Endothelial cell of umbilical vein (primary cell): ENCODE measurements at regions not wholly inside any gene's neighbourhood (a gene's known extent, or its start where the extent isn't known, plus 50 kb on each side); places are given as distances from the start of the nearest gene placed in this dataset.

Experiments
- BruUV-seq: library from RNA; stranded (reverse); fragments of 400-500 nt; replicated peaks from 2 replicates; lab custom pipeline; 2021; lab: Mats Ljungman, UMichigan
- CTCF ChIA-PET: fragments of 300-600, 350-600 bp; sonication (Branson Sonifier 250); formaldehyde crosslinking; loops from one replicate; lab custom pipeline; 2021; ENCODE audit warnings: antibody characterized with exemption, inconsistent platforms; lab: Charles Lee
- POLR2A ChIA-PET: fragments of 300-600, 350-600 bp; sonication (Branson Sonifier 250); formaldehyde crosslinking; loops from one replicate; lab custom pipeline; 2021; ENCODE audit warnings: antibody characterized with exemption, inconsistent platforms; lab: Charles Lee
- DNase-seq: peaks from one replicate; pipeline ENCODE4 v3.0.0-alpha.2; 2011; ENCODE audit warnings: low read depth, low spot score
- FAIRE-seq: peaks from 2 replicates; lab custom pipeline; 2011; peaks lifted over from hg19 to GRCh38; lab: Jason Lieb, UNC
- H2AFZ ChIP-seq: 2 replicates; pipeline ENCODE4 v1.6.0; 2012; ENCODE audit warnings: low read depth, low read length, control low read depth, inconsistent platforms
- H3K27ac ChIP-seq: 2 replicates; pipeline ENCODE4 v1.5.1; 2011; ENCODE audit warnings: low read depth, mild to moderate bottlenecking, control low read depth, low read length, moderate library complexity; ENCODE audit not compliant: insufficient read depth
- H3K27me3 ChIP-seq, 2 experiments: 2 replicates each; pipeline versions ENCODE4 v1.6.0 to v1.6.1; 2011; ENCODE audit warnings: low read length in 2 of 2, mixed read lengths in 1 of 2; ENCODE audit not compliant: control insufficient read depth in 2 of 2, insufficient read depth in 2 of 2
- H3K36me3 ChIP-seq, 2 experiments: 2 replicates in 1 of 2; 3 replicates in 1 of 2; pipeline ENCODE4 v1.5.1; 2011; ENCODE audit warnings: low read length in 2 of 2, mild to moderate bottlenecking in 1 of 2, moderate library complexity in 1 of 2; ENCODE audit not compliant: control insufficient read depth in 2 of 2, insufficient read depth in 2 of 2; ENCODE audit errors: extremely low read depth in 1 of 2
- H3K4me1 ChIP-seq: 3 replicates; pipeline ENCODE4 v1.5.1; 2011; ENCODE audit warnings: mild to moderate bottlenecking, low read length; ENCODE audit not compliant: control insufficient read depth, insufficient read depth; ENCODE audit errors: extremely low read depth
- H3K4me2 ChIP-seq: 2 replicates; pipeline ENCODE4 v1.6.1; 2011; ENCODE audit warnings: low read length, control low read depth, mixed read lengths; ENCODE audit not compliant: insufficient read depth
- H3K4me3 ChIP-seq, 3 experiments: fragments of 200-600 bp in 1 of 3; sonication (generic), shearing (Covaris generic) in 1 of 3; replicated peaks in 1 of 3; 2 replicates each; pipeline ENCODE4 v1.5.1; 2011 to 2016; ENCODE audit warnings: control low read depth in 3 of 3, low read length in 3 of 3, mild to moderate bottlenecking in 2 of 3, inconsistent platforms in 1 of 3, low read depth in 1 of 3, moderate library complexity in 1 of 3; ENCODE audit not compliant: insufficient read depth in 1 of 3
- H3K79me2 ChIP-seq: 2 replicates; pipeline ENCODE4 v1.6.0; 2012; ENCODE audit warnings: low read length, inconsistent platforms; ENCODE audit not compliant: control insufficient read depth, insufficient read depth
- H3K9ac ChIP-seq: replicated peaks from 2 replicates; pipeline ENCODE3; 2011; ENCODE audit warnings: low read length, control low read depth; ENCODE audit not compliant: insufficient read depth; ENCODE audit errors: extremely low read depth
- H3K9me1 ChIP-seq: replicated peaks from 3 replicates; pipeline ENCODE4 v1.6.0; 2011; ENCODE audit warnings: mild to moderate bottlenecking, low read length; ENCODE audit not compliant: control insufficient read depth, insufficient read depth; ENCODE audit errors: extremely low read depth
- H3K9me3 ChIP-seq: replicated peaks from 2 replicates; pipeline ENCODE4 v1.5.1; 2012; ENCODE audit warnings: low read length, inconsistent platforms; ENCODE audit not compliant: control insufficient read depth, insufficient read depth
- H4K20me1 ChIP-seq: replicated peaks from 2 replicates; pipeline ENCODE3; 2011; ENCODE audit warnings: mild to moderate bottlenecking, low read length; ENCODE audit not compliant: control insufficient read depth, insufficient read depth; ENCODE audit errors: extremely low read depth
- CTCF ChIP-seq, 2 donors: IDR thresholded peaks; 1 replicate in 1 of 2; 2 replicates in 1 of 2; pipeline ENCODE4 v1.5.1; 2011; ENCODE audit warnings: low read length in 2 of 2, mild to moderate bottlenecking in 2 of 2, moderate library complexity in 2 of 2, control low read depth in 1 of 2, inconsistent platforms in 1 of 2, low read depth in 1 of 2; ENCODE audit not compliant: insufficient read depth in 1 of 2; ENCODE audit errors: extremely low read depth in 1 of 2
- FOS ChIP-seq: IDR thresholded peaks from 2 replicates; pipeline ENCODE4 v1.6.1; 2011; ENCODE audit warnings: mild to moderate bottlenecking, low read length, moderate library complexity, borderline replicate concordance; ENCODE audit not compliant: insufficient read depth
- GATA2 ChIP-seq: IDR thresholded peaks from 2 replicates; pipeline ENCODE4 v1.7.0; 2011; ENCODE audit warnings: low read depth, mild to moderate bottlenecking, moderate library complexity, mixed read lengths, low read length; ENCODE audit not compliant: insufficient read length, insufficient read depth
- JUN ChIP-seq: IDR thresholded peaks from 2 replicates; pipeline ENCODE4 v1.6.1; 2011; ENCODE audit warnings: borderline replicate concordance, low read depth; ENCODE audit not compliant: insufficient read length, insufficient read depth
- MYC ChIP-seq: IDR thresholded peaks from one replicate; pipeline ENCODE4 v1.6.1; 2011; ENCODE audit warnings: mild to moderate bottlenecking, low read depth, low read length
- POLR2A ChIP-seq: IDR thresholded peaks from 2 replicates; pipeline ENCODE4 v1.6.1; 2012; ENCODE audit warnings: low read depth, mild to moderate bottlenecking, control low read depth, low read length
- dilution Hi-C: fragments of 300-500 bp; cut with MboI; formaldehyde crosslinking; loops from one replicate; pipeline ENCODE4 v1.15.0; 2019; ENCODE audit warnings: low sequenced_read_pairs; ENCODE audit not compliant: extremely low pct_ligation_motif_present
- intact Hi-C: fragments of 100-400 bp; cut with micrococcal nuclease; formaldehyde crosslinking; loops from one replicate; pipeline ENCODE4 v1.10.0; 2022

GRCh38 chr22:27466778-27467438, 334.6 kb downstream of the MN1 start:
- dilution Hi-C loops: no loop called here
- no peak overlapping the region for H2AFZ ChIP-seq
- no peak for TF ChIP-seq FOS
- no peak for TF ChIP-seq MYC
- TF ChIP-seq CTCF (IDR thresholded peaks at IDR 0.05; ENCODE audit: extremely low read depth in 1 of 2, insufficient read depth in 1 of 2, low read depth in 1 of 2, low read length in 2 of 2): no peak
- no peak for TF ChIP-seq POLR2A
- no peak for TF ChIP-seq JUN
- TF ChIP-seq GATA2: no peak
- FAIRE-seq (no peak), DNase-seq (no peak)
- intact Hi-C loops: no loop called here
- no peaks in the 10 kb centered on the region for H3K9me1 ChIP-seq
- no peaks in the 10 kb centered on the region for H3K4me1 ChIP-seq
- no peaks in the 10 kb centered on the region for H3K79me2 ChIP-seq
- no peak overlapping the region for H3K4me3 ChIP-seq
- POLR2A ChIA-PET: no interaction called here
- H3K9me3 ChIP-seq: no peaks in the 10 kb centered on the region
- no TSS peak for BruUV-seq
- no peak overlapping the region for H3K27ac ChIP-seq
- CTCF ChIA-PET: interaction anchor here (1.0 to 1.5 kb wide), 2 partner anchors 9 to 14 kb away, joined by 3 read pairs; no protein-coding TSS in a partner anchor
- H4K20me1 ChIP-seq: no peaks in the 10 kb centered on the region
- peaks cover 0 to 11% of the 10 kb centered on the region in 2 experiments for H3K27me3 ChIP-seq
- no peaks in the 10 kb centered on the region for H3K36me3 ChIP-seq
- no peak overlapping the region for H3K9ac ChIP-seq
- no peak overlapping the region for H3K4me2 ChIP-seq
